HG02588 (cell line): ENCODE measurements at regions not wholly inside any gene's neighbourhood (a gene's known extent, or its start where the extent isn't known, plus 50 kb on each side); places are given as distances from the start of the nearest gene placed in this dataset.
"Not testable (repeated sequence)": the region's sequence is repeated elsewhere in the genome, so short reads cannot be mapped to it uniquely, and the experiment has no call there.

ENCODE experiments used
- ATAC-seq: cut with Tn5 transposase; IDR thresholded peaks from one replicate; pipeline ENCODE4 v1.9.1; 2021; ENCODE audit warnings: mild to moderate bottlenecking, moderate library complexity; ENCODE audit not compliant: unreplicated experiment

GRCh38 chr10:84907461-84908009 lies 579.1 kb downstream of the CCSER2 start:
- no peak for ATAC-seq

GRCh38 chr10:84908491-84908890 lies 580.1 kb downstream of the CCSER2 start:
- no peak for ATAC-seq

- no peak for ATAC-seq
These were observed 593.3 kb downstream of the CCSER2 start for GRCh38 chr10:84921701-84922100.

GRCh38 chr10:84924131-84924530 lies 595.7 kb downstream of the CCSER2 start:
- no peak for ATAC-seq

GRCh38 chr10:84925495-84925894 lies 597.1 kb downstream of the CCSER2 start:
- ATAC-seq: no peak

GRCh38 chr10:84933402-84933801 lies 605.0 kb downstream of the CCSER2 start:
- no peak for ATAC-seq

GRCh38 chr10:84935772-84936171 lies 607.4 kb downstream of the CCSER2 start:
- ATAC-seq: no peak

- ATAC-seq: no peak
These were observed 609.9 kb downstream of the CCSER2 start for GRCh38 chr10:84938117-84938905.

- ATAC-seq: no peak
These were observed 615.2 kb downstream of the CCSER2 start for GRCh38 chr10:84943541-84943940.

GRCh38 chr10:84944187-84944586 lies 615.8 kb downstream of the CCSER2 start:
- no peak for ATAC-seq

- ATAC-seq: no peak
These were observed 617.4 kb downstream of the CCSER2 start for GRCh38 chr10:84945791-84946190.

- no peak for ATAC-seq
These were observed 618.5 kb downstream of the CCSER2 start for GRCh38 chr10:84946904-84947303.

- ATAC-seq: no peak
These were observed 620.3 kb downstream of the CCSER2 start for GRCh38 chr10:84948644-84949043.

- no peak for ATAC-seq
These were observed 623.2 kb downstream of the CCSER2 start for GRCh38 chr10:84951616-84952015.

- no peak for ATAC-seq
These were observed 629.0 kb downstream of the CCSER2 start for GRCh38 chr10:84957427-84957826.

GRCh38 chr10:84965468-84965867 lies 637.1 kb downstream of the CCSER2 start:
- ATAC-seq: no peak

GRCh38 chr10:84966708-84967441 lies 638.5 kb downstream of the CCSER2 start:
- no peak for ATAC-seq

- not testable (repeated sequence) for ATAC-seq
These were observed 640.9 kb downstream of the CCSER2 start for GRCh38 chr10:84969297-84969696.

GRCh38 chr10:84987039-84987438 lies 658.6 kb downstream of the CCSER2 start:
- no peak for ATAC-seq

GRCh38 chr10:84988011-84988410 lies 659.6 kb downstream of the CCSER2 start:
- no peak for ATAC-seq

- no peak for ATAC-seq
These were observed 662.3 kb downstream of the CCSER2 start for GRCh38 chr10:84990713-84991112.

- no peak for ATAC-seq
These were observed 662.9 kb downstream of the CCSER2 start for GRCh38 chr10:84991301-84991700.
